HCT116 (cell line): ENCODE measurements at regions not wholly inside any gene's neighbourhood (a gene's known extent, or its start where the extent isn't known, plus 50 kb on each side); places are given as distances from the start of the nearest gene placed in this dataset.

Source experiments
- ATAC-seq: fragments of 200-7000 bp; cut with Tn5 transposase; 2 replicates; pipeline ENCODE4 v1.9.1; 2020; ENCODE audit warnings: mild to moderate bottlenecking, moderate library complexity
- BruUV-seq: library from RNA; stranded (reverse); fragments of 400-500 nt; replicated peaks from 2 replicates; lab custom pipeline; 2021; lab: Mats Ljungman, UMichigan
- CTCF ChIA-PET: fragments of 300-600 bp; sonication (Branson Sonifier 250); formaldehyde crosslinking; loops from one replicate; lab custom pipeline; 2021; ENCODE audit warnings: antibody characterized with exemption; lab: Charles Lee
- POLR2A ChIA-PET: fragments of 300-600, 350-600 bp; sonication (Branson Sonifier 250); formaldehyde crosslinking; loops from one replicate; lab custom pipeline; 2021; ENCODE audit warnings: antibody characterized with exemption; lab: Charles Lee
- RAD21 ChIA-PET, 2 experiments: fragments of 300-600 bp; sonication (Branson Sonifier 250); formaldehyde crosslinking; loops; one replicate each; lab custom pipeline; 2023; ENCODE audit warnings: low total read pairs in 2 of 2; ENCODE audit not compliant: uncharacterized antibody in 2 of 2, unreplicated experiment in 2 of 2, low non-redundant PET in 1 of 2; lab: Charles Lee
- DNase-seq: peaks from one replicate; pipeline ENCODE4 v3.0.0-alpha.2; 2010; ENCODE audit warnings: low read depth, low spot score
- H2AFZ ChIP-seq: fragments of 200-600 bp; shearing (Covaris generic), sonication (generic); 2 replicates; pipeline ENCODE4 v1.6.1; 2017; ENCODE audit warnings: low read depth, mixed run types, mixed read lengths, antibody characterized with exemption, low read length; ENCODE audit not compliant: poor library complexity, severe bottlenecking
- H3K27ac ChIP-seq: 2 replicates; pipeline ENCODE4 v1.5.1; 2012; ENCODE audit warnings: low read depth, low read length
- H3K27me3 ChIP-seq: fragments of 200-600 bp; sonication (generic); 2 replicates; pipeline ENCODE4 v1.6.1; 2016; ENCODE audit warnings: mixed run types, low read length, mixed read lengths; ENCODE audit not compliant: insufficient read depth
- H3K36me3 ChIP-seq, 2 experiments: fragments of 200-500 bp in 1 of 2; fragments of 200-600 bp in 1 of 2; sonication (Bioruptor generic) in 1 of 2; sonication (generic) in 1 of 2; 2 replicates each; pipeline versions ENCODE4 v1.5.1 to v1.6.1; 2014 to 2016; ENCODE audit warnings: low read length in 2 of 2, inconsistent platforms in 1 of 2, mixed read lengths in 1 of 2, mixed run types in 1 of 2; ENCODE audit not compliant: insufficient read depth in 2 of 2, control insufficient read depth in 1 of 2
- H3K4me1 ChIP-seq, 2 experiments: fragments of 200-600 bp in 1 of 2; sonication (generic) in 1 of 2; 2 replicates each; pipeline versions ENCODE4 v1.5.1 to v1.6.1; 2012 to 2017; ENCODE audit warnings: low read length in 2 of 2, inconsistent platforms in 1 of 2, mild to moderate bottlenecking in 1 of 2, mixed read lengths in 1 of 2, mixed run types in 1 of 2, moderate library complexity in 1 of 2; ENCODE audit not compliant: insufficient read depth in 2 of 2, control insufficient read depth in 1 of 2
- H3K4me2 ChIP-seq: fragments of 200-600 bp; sonication (generic); 2 replicates; pipeline ENCODE4 v1.6.1; 2017; ENCODE audit warnings: mixed run types, low read length, mixed read lengths
- H3K4me3 ChIP-seq, 2 experiments: fragments of 200-600 bp in 1 of 2; sonication (generic) in 1 of 2; replicated peaks in 1 of 2; 2 replicates each; pipeline ENCODE4 v1.5.1; 2011 to 2016; ENCODE audit warnings: low read length in 2 of 2, control low read depth in 1 of 2, low read depth in 1 of 2, mild to moderate bottlenecking in 1 of 2, mixed read lengths in 1 of 2, mixed run types in 1 of 2
- H3K79me2 ChIP-seq: fragments of 200-600 bp; sonication (generic); 2 replicates; pipeline ENCODE4 v1.6.1; 2017; ENCODE audit warnings: mild to moderate bottlenecking, mixed run types, low read length, moderate library complexity, mixed read lengths; ENCODE audit not compliant: insufficient read depth
- H3K9ac ChIP-seq: fragments of 200-600 bp; sonication (generic); 2 replicates; pipeline ENCODE4 v1.6.1; 2016; ENCODE audit warnings: low read length, mixed read lengths
- H3K9me2 ChIP-seq: fragments of 200-600 bp; sonication (generic), shearing (Covaris generic); 2 replicates; pipeline ENCODE4 v1.6.1; 2017; ENCODE audit warnings: mixed run types, mild to moderate bottlenecking, moderate library complexity; ENCODE audit not compliant: insufficient read depth
- H3K9me3 ChIP-seq, 2 experiments: fragments of 200-500 bp in 1 of 2; fragments of 200-600 bp in 1 of 2; sonication (Bioruptor generic) in 1 of 2; sonication (generic) in 1 of 2; 2 replicates each; pipeline ENCODE4 v1.6.1; 2014 to 2017; ENCODE audit warnings: low read length in 2 of 2, mixed read lengths in 2 of 2, inconsistent platforms in 1 of 2, low read depth in 1 of 2, mild to moderate bottlenecking in 1 of 2, mixed run types in 1 of 2, moderate library complexity in 1 of 2; ENCODE audit not compliant: control insufficient read depth in 1 of 2, insufficient read depth in 1 of 2
- H4K20me1 ChIP-seq: fragments of 200-600 bp; sonication (generic), shearing (Covaris generic); 2 replicates; pipeline ENCODE4 v1.6.1; 2017; ENCODE audit warnings: mixed run types, mild to moderate bottlenecking, moderate library complexity; ENCODE audit not compliant: insufficient read depth
- ATF3 ChIP-seq: IDR thresholded peaks from 2 replicates; pipeline ENCODE4 v1.6.1; 2012
- CBX3 ChIP-seq: IDR thresholded peaks from 2 replicates; pipeline ENCODE4 v1.6.1; 2012; ENCODE audit warnings: low read depth
- CEBPB ChIP-seq: IDR thresholded peaks from 2 replicates; pipeline ENCODE4 v1.6.1; 2012; ENCODE audit warnings: low read depth
- CTCF ChIP-seq, 3 experiments: fragments of 200-600 bp in 1 of 3; sonication (generic) in 1 of 3; IDR thresholded peaks in 2 of 3; conservative IDR thresholded peaks in 1 of 3; 2 replicates each; pipeline ENCODE4 v1.5.1; 2012 to 2017; ENCODE audit warnings: low read depth in 2 of 3, low read length in 2 of 3, antibody characterized with exemption in 1 of 3, borderline replicate concordance in 1 of 3, control low read depth in 1 of 3, mild to moderate bottlenecking in 1 of 3, mixed read lengths in 1 of 3, mixed run types in 1 of 3, moderate library complexity in 1 of 3; ENCODE audit not compliant: insufficient read depth in 1 of 3
- EZH2 ChIP-seq: fragments of 200-600 bp; sonication (generic); IDR thresholded peaks from 2 replicates; pipeline ENCODE4 v1.6.1; 2017; ENCODE audit warnings: antibody characterized with exemption, mixed run types
- FOSL1 ChIP-seq: IDR thresholded peaks from 2 replicates; pipeline ENCODE4 v1.6.1; 2012; ENCODE audit warnings: low read depth
- JUND ChIP-seq: IDR thresholded peaks from 2 replicates; pipeline ENCODE4 v1.6.1; 2012
- RAD21 ChIP-seq: IDR thresholded peaks from 2 replicates; pipeline ENCODE4 v1.6.1; 2012; ENCODE audit warnings: low read depth, mild to moderate bottlenecking
- SIN3A ChIP-seq: IDR thresholded peaks from 2 replicates; pipeline ENCODE4 v1.6.1; 2012; ENCODE audit warnings: low read depth
- SP1 ChIP-seq: IDR thresholded peaks from 2 replicates; pipeline ENCODE4 v1.6.1; 2012; ENCODE audit warnings: low read depth
- YY1 ChIP-seq: IDR thresholded peaks from 2 replicates; pipeline ENCODE4 v1.6.1; 2011; ENCODE audit warnings: low read length, low read depth, moderate library complexity, mild to moderate bottlenecking; ENCODE audit not compliant: insufficient replicate concordance; ENCODE audit errors: extremely low read depth
- ZFX ChIP-seq: fragments of 450-650 bp; IDR thresholded peaks from 2 replicates; pipeline ENCODE4 v1.6.1; 2017
- ZNF274 ChIP-seq: fragments of 200-500 bp; sonication (Bioruptor generic); IDR thresholded peaks from 2 replicates; pipeline ENCODE4 v1.6.1; 2014; ENCODE audit warnings: mild to moderate bottlenecking, low read depth, low read length, inconsistent platforms
- intact Hi-C: fragments of 100-400 bp; cut with micrococcal nuclease; formaldehyde crosslinking; loops from 2 replicates; pipeline ENCODE4 v1.10.0; 2022

- intact Hi-C loops = no loop called here
- H4K20me1 ChIP-seq = no peaks in the 10 kb centered on the region
- H3K4me1 ChIP-seq = no peaks in the 10 kb centered on the region
- H3K9me2 ChIP-seq = no peaks in the 10 kb centered on the region
- ChIA-PET RAD21 (no interaction called here), POLR2A (no interaction called here), CTCF (no interaction called here)
- H3K36me3 ChIP-seq = no peaks in the 10 kb centered on the region
- no peak overlapping the region for H3K27ac ChIP-seq
- DNase-seq (no peak), ATAC-seq (no peak)
- BruUV-seq = no TSS peak
- no peak overlapping the region for H3K4me3 ChIP-seq
- peaks cover 0 to under 1% of the 10 kb centered on the region in 2 experiments; a peak in 1 of 4 replicates for H3K9me3 ChIP-seq
- H3K79me2 ChIP-seq = no peaks in the 10 kb centered on the region
- H3K4me2 ChIP-seq = no peak overlapping the region
- TF ChIP-seq ZNF274 = no peak
- TF ChIP-seq FOSL1 = no peak
- no peak for TF ChIP-seq CTCF (IDR thresholded peaks at IDR 0.05 in 2 of 3, conservative IDR thresholded peaks at IDR 0.05 in 1 of 3; ENCODE audit: borderline replicate concordance in 1 of 3, insufficient read depth in 1 of 3, low read depth in 2 of 3, low read length in 2 of 3)
- H3K27me3 ChIP-seq = no peaks in the 10 kb centered on the region
- no peak overlapping the region for H3K9ac ChIP-seq
- H2AFZ ChIP-seq = no peak overlapping the region
Observed at GRCh38 chr2:226495466-226496272, 304.0 kb downstream of the IRS1 start.

GRCh38 chr2:226491112-226491511 lies 308.5 kb downstream of the IRS1 start:
- Histone ChIP-seq H3K4me3 (no peak overlapping the region), H3K9me3 (0 out of 4 replicates have a peak, but pooled peaks cover 0 to 3% of the 10 kb centered on the region in 2 experiments), H3K27ac (no peak overlapping the region), H3K9me2 (no peaks in the 10 kb centered on the region), H2AFZ (no peak overlapping the region), H3K4me2 (no peak overlapping the region), H3K79me2 (no peaks in the 10 kb centered on the region), H3K4me1 (peaks cover 0 to 15% of the 10 kb centered on the region in 2 experiments; a peak in 2 of 4 replicates), H3K27me3 (no peaks in the 10 kb centered on the region), H3K9ac (no peak overlapping the region), H3K36me3 (no peaks in the 10 kb centered on the region), H4K20me1 (no peaks in the 10 kb centered on the region)
- intact Hi-C loops = no loop called here
- POLR2A ChIA-PET = no interaction called here
- CTCF ChIA-PET = no interaction called here
- ATAC-seq (no peak), DNase-seq (no peak)
- no TSS peak for BruUV-seq
- RAD21 ChIA-PET = no interaction called here
- TF ChIP-seq CBX3 = no peak
- TF ChIP-seq ZFX = no peak
- TF ChIP-seq JUND = no peak
- TF ChIP-seq EZH2 = no peak
- TF ChIP-seq ATF3 = no peak
- TF ChIP-seq SIN3A = no peak
- TF ChIP-seq YY1 = no peak
- TF ChIP-seq SP1 = no peak
- TF ChIP-seq CTCF (IDR thresholded peaks at IDR 0.05 in 2 of 3, conservative IDR thresholded peaks at IDR 0.05 in 1 of 3; ENCODE audit: borderline replicate concordance in 1 of 3, insufficient read depth in 1 of 3, low read depth in 2 of 3, low read length in 2 of 3) = no peak
- no peak for TF ChIP-seq RAD21
- no peak for TF ChIP-seq CEBPB
